GM18873 (cell line): ENCODE measurements at regions not wholly inside any gene's neighbourhood (a gene's known extent, or its start where the extent isn't known, plus 50 kb on each side); places are given as distances from the start of the nearest gene placed in this dataset.

Experiments
- ATAC-seq: cut with Tn5 transposase; IDR thresholded peaks from one replicate; pipeline ENCODE4 v1.9.1; 2021; ENCODE audit warnings: mild to moderate bottlenecking, moderate library complexity, moderate number of reproducible peaks; ENCODE audit not compliant: unreplicated experiment, low FRiP score

GRCh38 chr15:93467337-93467736, 378.3 kb upstream of the RGMA start:
- no peak for ATAC-seq

GRCh38 chr15:93466380-93466779, 377.4 kb upstream of the RGMA start:
- no peak for ATAC-seq

DNA sequence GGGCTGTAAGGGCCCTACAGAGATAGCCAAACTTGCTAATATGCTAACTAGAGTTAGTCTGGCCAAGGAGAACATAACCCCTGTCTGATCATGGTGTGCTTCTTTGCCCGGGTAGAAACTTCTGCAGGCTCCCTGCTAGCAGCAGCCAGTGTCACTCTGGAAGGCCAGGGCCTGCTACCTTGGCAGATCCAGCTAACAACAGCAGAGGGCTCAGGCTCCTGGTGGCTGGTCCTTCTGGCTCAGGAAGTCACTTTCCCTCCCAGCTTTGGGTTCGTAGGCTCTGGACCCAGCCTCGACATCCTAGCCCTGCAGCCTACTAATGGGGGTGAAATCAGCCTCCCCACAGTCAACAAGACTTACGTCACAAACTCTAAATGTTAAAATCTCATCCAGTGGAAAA, 373.7 kb upstream of the RGMA start:
- no peak for ATAC-seq

DNA sequence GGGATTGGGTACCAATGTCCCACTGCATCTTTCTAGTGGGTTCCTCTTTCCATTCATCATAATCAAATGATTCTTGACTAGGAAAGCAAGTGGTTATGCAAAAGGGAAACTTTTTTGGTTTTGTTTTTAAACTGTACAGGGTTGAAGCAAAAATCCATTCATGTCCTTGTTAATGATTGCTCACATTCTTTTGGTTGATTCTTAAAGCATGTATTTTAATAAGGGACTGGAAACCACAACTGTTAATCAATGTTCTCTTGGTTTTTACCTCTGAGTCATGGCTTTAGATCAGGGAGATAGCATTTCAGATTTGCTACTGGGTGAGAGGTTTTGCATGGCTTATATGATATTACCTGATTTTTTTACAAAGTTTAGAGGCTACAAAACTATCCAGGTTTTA, 371.7 kb upstream of the RGMA start:
- ATAC-seq: peak; percentile 71

GRCh38 chr15:93459396-93459795, 370.4 kb upstream of the RGMA start:
- ATAC-seq: no peak

DNA sequence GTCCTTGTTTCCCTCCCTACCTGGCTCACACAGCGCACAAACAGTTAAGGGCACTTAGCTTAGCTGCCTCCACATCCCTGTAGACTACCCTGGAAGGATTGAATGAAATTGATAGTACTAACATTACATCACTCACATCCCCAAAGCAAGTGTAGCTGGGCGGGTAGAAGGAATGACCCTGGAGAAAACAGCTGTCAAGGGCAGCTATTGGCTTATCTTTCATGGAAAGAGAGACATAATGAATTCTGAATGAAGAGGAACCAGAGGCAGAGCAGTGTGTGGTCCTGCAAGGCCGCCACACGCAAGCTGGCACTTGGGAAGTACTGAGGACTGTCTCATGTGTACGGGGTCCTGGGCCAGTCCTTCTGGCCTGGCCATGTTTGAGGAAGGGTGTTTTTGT, 369.6 kb upstream of the RGMA start:
- no peak for ATAC-seq

- ATAC-seq: no peak
These were observed 365.8 kb upstream of the RGMA start for GRCh38 chr15:93454788-93455187.

- ATAC-seq: no peak
These were observed 363.7 kb upstream of the RGMA start for GRCh38 chr15:93452537-93453211.

DNA sequence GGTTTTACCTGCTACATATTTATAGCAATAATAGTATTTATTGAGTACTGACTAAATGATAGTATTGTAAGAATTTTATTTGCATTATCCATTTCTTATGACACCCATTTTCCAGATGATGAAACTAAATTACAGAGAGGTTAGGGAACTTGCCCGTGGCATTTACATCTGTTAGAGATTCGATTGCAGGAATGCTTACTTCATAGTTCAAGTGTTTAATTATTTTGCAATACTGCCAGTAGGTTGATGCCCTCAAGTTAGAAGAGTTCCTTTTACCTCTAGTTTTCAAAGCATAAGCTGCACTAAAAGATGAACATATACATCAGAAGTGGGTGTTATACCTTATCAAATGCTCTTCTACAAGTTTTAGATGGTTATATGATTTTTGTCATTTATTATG, 362.8 kb upstream of the RGMA start:
- no peak for ATAC-seq

DNA sequence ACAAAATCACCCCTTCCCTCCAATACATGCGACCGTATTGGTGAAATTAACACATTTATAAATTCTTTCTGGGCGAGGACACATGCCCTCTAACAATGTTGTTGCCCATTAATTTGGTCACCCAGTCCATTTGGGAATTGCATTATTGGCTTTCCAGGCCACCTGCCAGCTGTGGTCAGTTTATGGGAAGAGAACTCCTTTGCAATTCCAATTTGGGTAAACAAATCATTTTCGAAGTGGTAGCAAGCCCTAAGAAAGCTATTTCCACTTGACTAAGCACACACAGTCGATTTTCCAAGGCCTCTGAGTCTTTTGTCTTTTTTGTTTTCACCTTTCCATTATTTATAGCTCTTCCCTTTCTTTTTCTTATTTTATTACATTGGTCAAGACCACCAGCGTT, 362.3 kb upstream of the RGMA start:
- ATAC-seq: no peak

DNA sequence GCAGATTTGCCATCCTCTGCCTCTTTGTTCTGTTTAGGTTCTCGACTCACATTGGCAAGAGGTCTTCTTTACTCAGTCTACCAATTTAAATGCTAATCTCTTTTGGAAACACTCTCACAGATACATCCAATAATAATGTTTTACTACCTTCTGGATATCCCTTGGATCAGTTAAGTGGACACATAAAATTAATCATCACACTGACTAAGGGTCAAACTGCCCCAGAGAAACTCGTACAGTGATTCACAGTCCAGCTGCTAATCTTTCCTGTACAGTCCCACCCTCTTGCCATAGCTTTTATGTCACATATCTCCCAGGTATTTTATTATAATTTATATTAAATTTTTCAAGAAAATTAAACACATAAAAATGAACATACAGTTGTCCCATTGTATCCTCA, 360.8 kb upstream of the RGMA start:
- no peak for ATAC-seq

GRCh38 chr15:93438310-93438709, 349.3 kb upstream of the RGMA start:
- ATAC-seq: no peak

GRCh38 chr15:93432474-93432873, 343.5 kb upstream of the RGMA start:
- no peak for ATAC-seq

DNA sequence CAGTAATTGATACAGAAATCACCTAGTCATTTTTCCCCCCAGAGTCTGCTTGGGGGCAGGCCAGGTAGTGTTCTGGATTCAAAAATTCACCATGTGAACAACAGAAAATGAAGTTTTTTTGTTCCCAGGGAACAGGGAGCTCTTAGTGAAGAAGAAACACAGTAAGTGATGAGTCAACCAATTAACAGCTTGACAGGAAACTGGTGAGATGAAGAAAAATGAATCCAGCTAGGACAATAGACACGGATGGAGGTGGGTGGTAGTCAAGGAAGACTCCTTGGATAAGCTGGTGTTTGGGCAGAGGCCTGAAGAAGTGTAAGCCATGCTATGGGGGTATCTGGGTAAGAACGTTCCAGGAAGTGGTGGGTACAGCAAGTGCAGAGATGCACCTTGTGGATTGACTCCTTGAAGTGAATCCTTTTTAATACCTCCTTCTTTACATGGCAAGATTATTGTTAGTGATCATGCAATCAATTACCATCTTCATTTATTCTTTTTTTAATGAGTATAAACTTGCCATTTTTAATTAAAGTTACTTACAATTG, 339.9 kb upstream of the RGMA start:
- no peak for ATAC-seq

- ATAC-seq: no peak
These were observed 339.1 kb upstream of the RGMA start for GRCh38 chr15:93428150-93428549.

DNA sequence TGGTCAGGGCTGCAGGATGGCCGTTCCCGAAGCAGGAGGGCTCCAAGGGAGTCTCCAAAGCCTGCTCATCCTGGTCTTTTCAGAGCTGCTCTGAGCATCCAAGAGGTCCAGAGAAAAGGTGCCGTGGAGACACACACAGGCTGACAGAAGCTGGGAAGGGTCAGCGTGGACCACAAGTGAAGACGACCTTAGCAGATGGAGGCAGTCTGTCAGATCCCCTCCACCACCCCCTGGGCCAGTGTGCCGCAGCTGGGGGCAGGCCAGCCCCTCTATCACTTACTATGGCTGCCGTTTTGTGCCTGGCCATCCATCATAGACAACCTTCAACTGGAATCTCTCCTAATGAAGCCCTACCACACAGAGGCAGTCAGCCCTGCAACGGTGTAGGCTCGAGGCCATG, 335.1 kb upstream of the RGMA start:
- no peak for ATAC-seq

DNA sequence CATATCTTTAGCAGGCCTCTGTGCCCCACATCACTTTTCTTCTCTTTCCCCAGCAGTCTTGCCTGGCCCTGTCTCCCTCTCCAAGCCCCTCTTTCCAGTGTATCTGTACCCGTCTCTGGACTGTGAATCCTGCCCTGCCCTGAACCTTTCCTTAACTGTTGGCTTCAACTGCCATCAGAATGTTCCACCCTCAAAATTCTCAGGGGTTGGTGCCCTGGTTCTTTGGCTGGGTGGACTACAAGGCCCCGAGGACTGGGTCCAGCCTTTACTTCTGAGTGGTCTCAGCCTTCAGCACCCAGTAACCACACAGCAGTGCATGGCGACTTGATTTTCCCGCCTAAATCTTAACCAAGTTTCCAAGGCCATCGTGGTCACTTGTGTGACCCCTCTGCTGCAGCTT, 333.5 kb upstream of the RGMA start:
- no peak for ATAC-seq

DNA sequence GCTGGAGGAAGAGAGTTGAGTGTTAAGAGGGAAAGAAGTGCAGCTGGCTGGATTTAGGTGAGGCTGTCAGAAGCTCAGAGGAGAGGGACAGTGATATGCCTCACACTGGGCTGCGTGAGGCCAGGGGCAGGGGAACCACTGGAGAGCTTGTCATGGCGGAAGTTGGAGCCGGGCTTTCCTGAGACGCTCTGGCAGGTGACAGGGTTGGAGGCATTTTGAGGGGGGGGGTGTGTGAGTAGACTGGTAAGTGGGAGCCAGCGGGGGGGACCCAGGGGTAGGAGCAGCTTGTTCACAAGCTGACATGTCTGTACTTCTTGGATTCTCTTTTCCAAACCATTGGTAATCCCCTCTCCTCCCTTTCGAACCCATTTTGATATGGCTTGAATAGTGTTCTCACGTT, 331.5 kb upstream of the RGMA start:
- ATAC-seq: no peak

DNA sequence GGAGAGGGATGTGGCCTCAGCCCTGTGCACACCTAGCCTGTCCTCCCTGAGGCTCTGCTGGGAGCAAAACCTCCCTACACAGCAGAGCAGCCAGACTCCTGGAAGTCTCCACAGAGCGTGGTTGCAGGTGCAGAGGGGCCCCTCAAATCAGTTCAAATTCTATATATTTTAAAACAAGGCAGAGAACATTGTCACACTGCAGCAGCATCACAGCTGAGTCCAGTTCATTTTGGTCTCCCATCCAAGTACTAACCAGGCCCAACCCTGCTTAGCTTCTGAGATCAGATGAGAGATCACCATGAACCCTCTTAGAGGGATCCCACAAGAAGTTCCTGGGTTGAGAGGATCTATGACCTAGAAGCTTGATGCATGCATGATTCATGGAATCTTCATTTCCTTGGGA, 331.0 kb upstream of the RGMA start:
- ATAC-seq: no peak

DNA sequence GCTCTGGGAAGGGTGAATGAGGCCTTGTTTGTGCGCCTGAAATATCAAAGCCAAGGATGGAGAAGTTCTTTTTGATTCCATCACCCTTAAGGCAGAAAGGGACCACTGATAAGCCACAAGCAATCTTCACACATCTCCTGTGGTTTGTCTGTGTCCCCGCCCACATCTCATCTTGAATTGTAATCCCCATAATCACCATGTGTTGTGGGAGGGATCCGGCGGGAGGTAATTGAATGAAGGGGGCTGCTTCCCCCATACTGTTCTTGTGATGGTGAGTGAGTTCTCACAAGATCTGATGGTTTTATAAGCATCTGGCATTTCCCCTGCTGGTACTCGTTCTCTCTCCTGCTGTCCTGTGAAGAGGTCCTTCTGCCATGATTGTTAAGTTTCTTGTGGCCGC, 329.6 kb upstream of the RGMA start:
- ATAC-seq: no peak

- no peak for ATAC-seq
These were observed 328.6 kb upstream of the RGMA start for GRCh38 chr15:93417631-93418030.

DNA sequence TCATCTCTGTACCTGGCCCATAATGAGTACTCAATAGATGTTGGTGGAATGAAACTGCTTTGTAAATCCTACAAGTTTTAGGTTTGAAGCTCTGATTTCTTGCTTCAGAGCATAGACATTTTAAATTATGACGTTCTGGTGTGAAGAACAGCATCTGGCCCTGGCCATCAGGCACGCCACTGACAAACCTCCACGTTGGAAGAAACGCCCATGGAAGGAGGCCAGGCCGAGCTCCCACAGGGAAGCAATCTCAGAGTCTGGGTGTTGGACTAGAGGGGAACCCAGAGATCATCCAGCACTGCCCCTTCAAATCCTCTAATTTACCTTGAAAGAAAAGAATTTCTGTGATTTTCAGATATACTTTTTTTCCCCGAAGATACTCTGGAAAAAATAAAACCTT, 328.1 kb upstream of the RGMA start:
- ATAC-seq: no peak

DNA sequence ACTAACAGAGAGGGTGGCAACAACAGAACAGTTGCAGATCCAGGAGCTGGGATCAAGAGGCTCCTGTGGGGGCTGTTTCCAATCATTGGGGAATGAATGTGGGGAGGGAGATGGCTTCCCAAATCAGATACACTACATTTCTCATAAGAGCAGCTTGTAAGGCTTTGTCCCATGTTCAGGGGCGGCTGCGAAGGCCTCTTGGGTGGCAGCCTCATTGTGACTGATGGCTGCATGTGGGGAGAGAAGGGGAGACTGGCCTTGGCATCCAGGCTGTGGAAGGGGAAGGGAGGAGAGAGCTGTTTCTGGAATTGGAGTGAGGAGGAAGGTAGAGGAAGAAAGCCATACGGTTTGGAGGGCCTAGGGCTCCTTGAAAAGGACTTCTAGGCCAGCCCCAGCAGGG, 326.6 kb upstream of the RGMA start:
- no peak for ATAC-seq
